CD14-positive monocyte (primary cell): ENCODE measurements at regions not wholly inside any gene's neighbourhood (a gene's known extent, or its start where the extent isn't known, plus 50 kb on each side); places are given as distances from the start of the nearest gene placed in this dataset.

Experiments
- DNase-seq, 3 donors: peaks; one replicate each; pipeline ENCODE4 v3.0.0-alpha.2; 2011 to 2022
- H2AFZ ChIP-seq: 2 replicates; pipeline ENCODE4 v1.6.0; 2012; ENCODE audit warnings: mild to moderate bottlenecking, low read depth, low read length, inconsistent platforms; ENCODE audit not compliant: insufficient read depth, poor library complexity, severe bottlenecking
- H3K27ac ChIP-seq, 2 donors: 1 replicate in 1 of 2; 2 replicates in 1 of 2; pipeline ENCODE4 v1.5.1; 2012 to 2013; ENCODE audit warnings: low read length in 2 of 2, control low read depth in 1 of 2, inconsistent platforms in 1 of 2, low read depth in 1 of 2, mild to moderate bottlenecking in 1 of 2
- H3K27me3 ChIP-seq, 2 donors: one replicate each; pipeline versions ENCODE4 v1.6.0 to v1.6.1; 2011 to 2013; ENCODE audit warnings: low read length in 2 of 2; ENCODE audit not compliant: control insufficient read depth in 2 of 2, insufficient read depth in 2 of 2
- H3K36me3 ChIP-seq, 2 donors: replicated peaks in 1 of 2; 1 replicate in 1 of 2; 2 replicates in 1 of 2; pipeline versions ENCODE4 v1.5.1 to v1.6.1; 2012 to 2013; ENCODE audit warnings: low read length in 2 of 2, control low read depth in 1 of 2, inconsistent platforms in 1 of 2, mild to moderate bottlenecking in 1 of 2; ENCODE audit not compliant: insufficient read depth in 2 of 2, control insufficient read depth in 1 of 2
- H3K4me1 ChIP-seq, 2 donors: 1 replicate in 1 of 2; 2 replicates in 1 of 2; pipeline versions ENCODE4 v1.5.1 to v1.6.1; 2012 to 2013; ENCODE audit warnings: low read length in 2 of 2, control low read depth in 1 of 2, inconsistent platforms in 1 of 2, mild to moderate bottlenecking in 1 of 2, moderate library complexity in 1 of 2; ENCODE audit not compliant: insufficient read depth in 2 of 2, control insufficient read depth in 1 of 2
- H3K4me2 ChIP-seq: replicated peaks from 2 replicates; pipeline ENCODE3; 2012; ENCODE audit warnings: low read length, moderate library complexity, mild to moderate bottlenecking; ENCODE audit not compliant: poor library complexity, severe bottlenecking; ENCODE audit errors: extremely low read depth
- H3K4me3 ChIP-seq, 3 experiments: fragments of 200-600 bp in 1 of 3; sonication (generic) in 1 of 3; replicated peaks in 1 of 3; 1 replicate in 2 of 3; 2 replicates in 1 of 3; pipeline ENCODE4 v1.5.1; 2011 to 2013; ENCODE audit warnings: low read length in 3 of 3, mild to moderate bottlenecking in 3 of 3, control low read depth in 2 of 3, low read depth in 2 of 3, inconsistent platforms in 1 of 3, moderate library complexity in 1 of 3
- H3K79me2 ChIP-seq: 2 replicates; pipeline ENCODE4 v1.6.0; 2012; ENCODE audit warnings: mild to moderate bottlenecking, control low read depth, inconsistent platforms, low read length, moderate library complexity; ENCODE audit not compliant: insufficient read depth
- H3K9ac ChIP-seq: 2 replicates; pipeline ENCODE4 v1.6.0; 2017; ENCODE audit warnings: low read length, mild to moderate bottlenecking; ENCODE audit not compliant: insufficient read depth, poor library complexity, severe bottlenecking
- H3K9me3 ChIP-seq, 2 donors: replicated peaks in 1 of 2; 1 replicate in 1 of 2; 2 replicates in 1 of 2; pipeline versions ENCODE4 v1.5.1 to v1.6.1; 2012 to 2013; ENCODE audit warnings: low read length in 2 of 2, control low read depth in 1 of 2; ENCODE audit not compliant: control insufficient read depth in 1 of 2, insufficient read depth in 1 of 2
- H4K20me1 ChIP-seq: 2 replicates; pipeline ENCODE4 v1.6.0; 2012; ENCODE audit warnings: mild to moderate bottlenecking, low read length, control low read depth, moderate library complexity; ENCODE audit not compliant: insufficient read depth
- H3K27ac Mint-ChIP-seq, 7 donors: one replicate each; pipeline ENCODE4 v1.8.0; 2020; ENCODE audit warnings: mild to moderate bottlenecking in 7 of 7, mixed read lengths in 7 of 7, moderate library complexity in 6 of 7, inconsistent platforms in 2 of 7
- H3K27me3 Mint-ChIP-seq, 3 donors: one replicate each; pipeline ENCODE4 v1.8.0; 2021 to 2022; ENCODE audit warnings: low read depth in 3 of 3, mild to moderate bottlenecking in 3 of 3, mixed read lengths in 3 of 3, moderate library complexity in 3 of 3, inconsistent platforms in 1 of 3
- H3K36me3 Mint-ChIP-seq, 2 donors: one replicate each; pipeline ENCODE4 v1.8.0; 2020; ENCODE audit warnings: mixed read lengths in 2 of 2, inconsistent platforms in 1 of 2, mild to moderate bottlenecking in 1 of 2
- H3K4me1 Mint-ChIP-seq: one replicate; pipeline ENCODE4 v1.8.0; 2020; ENCODE audit warnings: mild to moderate bottlenecking, mixed read lengths
- H3K4me3 Mint-ChIP-seq, 2 donors: one replicate each; pipeline ENCODE4 v1.8.0; 2020; ENCODE audit warnings: mild to moderate bottlenecking in 2 of 2, mixed read lengths in 2 of 2, moderate library complexity in 1 of 2
- H3K9me3 Mint-ChIP-seq, 7 donors: one replicate each; pipeline ENCODE4 v1.8.0; 2020 to 2022; ENCODE audit warnings: mixed read lengths in 7 of 7, mild to moderate bottlenecking in 6 of 7, moderate library complexity in 6 of 7, inconsistent platforms in 2 of 7
- CTCF ChIP-seq: fragments of 200-600 bp; IDR thresholded peaks from one replicate; pipeline ENCODE4 v1.8.0; 2022; ENCODE audit warnings: antibody characterized with exemption, mild to moderate bottlenecking
- WGBS: methylation state at CpG from one replicate; pipeline ENCODE4 v1.1.5; 2013; ENCODE audit warnings: missing lambda C conversion rate; ENCODE audit not compliant: insufficient coverage; 5-methylcytosine and 5-hydroxymethylcytosine counted together
- intact Hi-C, 2 donors: fragments of 100-400 bp; cut with micrococcal nuclease; formaldehyde crosslinking; loops; one replicate each; pipeline versions ENCODE4 v1.15.0 to v1.15.1; 2023

- intact Hi-C loops = no loop called here
- no peaks in the 10 kb centered on the region for H4K20me1 ChIP-seq
- no peaks in the 10 kb centered on the region for H3K36me3 Mint-ChIP-seq
- no peaks in the 10 kb centered on the region for H3K36me3 ChIP-seq
- peak overlapping the region in 2 of 7 donors; percentile 15 to 20 for H3K27ac Mint-ChIP-seq
- H3K4me1 ChIP-seq = no peaks in the 10 kb centered on the region
- H3K79me2 ChIP-seq = no peaks in the 10 kb centered on the region
- H3K27ac ChIP-seq = no peak overlapping the region
- peaks cover 12 to 19% of the 10 kb centered on the region in 2 donors for H3K9me3 ChIP-seq
- H2AFZ ChIP-seq = no peak overlapping the region
- no peak for TF ChIP-seq CTCF
- H3K4me2 ChIP-seq = no peak overlapping the region
- DNase-seq = no peak
- H3K4me3 Mint-ChIP-seq = no peak overlapping the region
- no peak overlapping the region for H3K9ac ChIP-seq
- WGBS = 36% methylated on average over 8 of the region's 12 CpGs
- H3K4me1 Mint-ChIP-seq = peaks cover 13% of the 10 kb centered on the region
- H3K27me3 Mint-ChIP-seq = peaks cover 0 to 3% (median 1%) of the 10 kb centered on the region in 3 donors
- no peak overlapping the region for H3K4me3 ChIP-seq
- no peaks in the 10 kb centered on the region for H3K27me3 ChIP-seq
- peaks cover 6 to 16% (median 12%) of the 10 kb centered on the region in 7 donors for H3K9me3 Mint-ChIP-seq
Observed at GRCh38 chr5:106873568-106873967, 797.2 kb downstream of the EFNA5 start.

GRCh38 chr5:106865279-106865678 is 805.5 kb downstream of the EFNA5 start:
- Mint-ChIP-seq H3K36me3 (no peaks in the 10 kb centered on the region), H3K4me1 (peaks cover 8% of the 10 kb centered on the region), H3K4me3 (no peak overlapping the region), H3K27ac (no peak overlapping the region), H3K9me3 (peaks cover 0 to 6% (median 0%) of the 10 kb centered on the region in 7 donors), H3K27me3 (no peaks in the 10 kb centered on the region)
- Histone ChIP-seq H3K79me2 (no peaks in the 10 kb centered on the region), H3K36me3 (no peaks in the 10 kb centered on the region), H3K9ac (no peak overlapping the region), H3K4me1 (no peaks in the 10 kb centered on the region), H3K27ac (no peak overlapping the region), H4K20me1 (no peaks in the 10 kb centered on the region), H3K4me3 (no peak overlapping the region), H3K4me2 (no peak overlapping the region), H3K9me3 (no peaks in the 10 kb centered on the region), H3K27me3 (no peaks in the 10 kb centered on the region), H2AFZ (no peak overlapping the region)
- no peak for DNase-seq
- TF ChIP-seq CTCF = no peak
- intact Hi-C loops = no loop called here
- no CpG with 5 or more reads among the region's 5 CpGs for WGBS
